Fibroblast of skin of right biceps (primary cell): ENCODE measurements at regions not wholly inside any gene's neighbourhood (a gene's known extent, or its start where the extent isn't known, plus 50 kb on each side); places are given as distances from the start of the nearest gene placed in this dataset.
"Not testable (repeated sequence)": the region's sequence is repeated elsewhere in the genome, so short reads cannot be mapped to it uniquely, and the experiment has no call there.

Experiments
- DNase-seq: peaks from one replicate; pipeline ENCODE4 v3.0.0-alpha.2; 2013

- DNase-seq, result not testable (repeated sequence)
Observed at GRCh38 chr1:120619867-120620692, 103.7 kb upstream of the NBPF26 start.

- not testable (repeated sequence) for DNase-seq
Observed at GRCh38 chr1:120620693-120620969, 103.1 kb upstream of the NBPF26 start.

- not testable (repeated sequence) for DNase-seq
Observed at GRCh38 chr1:120621278-120621677, 102.5 kb upstream of the NBPF26 start.

- DNase-seq, result not testable (repeated sequence)
Observed at GRCh38 chr1:120623539-120623938, 100.2 kb upstream of the NBPF26 start.

GRCh38 chr1:120624565-120625064, 99.1 kb upstream of the NBPF26 start:
- not testable (repeated sequence) for DNase-seq

GRCh38 chr1:120629832-120630455, 93.8 kb upstream of the NBPF26 start:
- DNase-seq, result not testable (repeated sequence)

- DNase-seq, result not testable (repeated sequence)
Observed at GRCh38 chr1:120634816-120635806, 88.6 kb upstream of the NBPF26 start.

- not testable (repeated sequence) for DNase-seq
Observed at GRCh38 chr1:120640261-120641013, 83.3 kb upstream of the NBPF26 start.

- DNase-seq, result not testable (repeated sequence)
Observed at GRCh38 chr1:120641014-120641302, 82.8 kb upstream of the NBPF26 start.

GRCh38 chr1:120647182-120647581, 76.6 kb upstream of the NBPF26 start:
- not testable (repeated sequence) for DNase-seq

- DNase-seq, result not testable (repeated sequence)
Observed at GRCh38 chr1:120648915-120649623, 74.7 kb upstream of the NBPF26 start.

GRCh38 chr1:120649730-120650129, 74.0 kb upstream of the NBPF26 start:
- not testable (repeated sequence) for DNase-seq

- DNase-seq, result not testable (repeated sequence)
Observed at GRCh38 chr1:120654114-120654513, 69.6 kb upstream of the NBPF26 start.

- DNase-seq, result not testable (repeated sequence)
Observed at GRCh38 chr1:120655394-120655793, 68.4 kb upstream of the NBPF26 start.

- not testable (repeated sequence) for DNase-seq
Observed at GRCh38 chr1:120656116-120656515, 67.6 kb upstream of the NBPF26 start.

- DNase-seq, result not testable (repeated sequence)
Observed at GRCh38 chr1:120657804-120658203, 65.9 kb upstream of the NBPF26 start.

- not testable (repeated sequence) for DNase-seq
Observed at GRCh38 chr1:120658622-120659021, 65.1 kb upstream of the NBPF26 start.

- DNase-seq, result not testable (repeated sequence)
Observed at GRCh38 chr1:120659133-120659532, 64.6 kb upstream of the NBPF26 start.

GRCh38 chr1:120664376-120665249, 59.1 kb upstream of the NBPF26 start:
- not testable (repeated sequence) for DNase-seq

- DNase-seq, result not testable (repeated sequence)
Observed at GRCh38 chr1:120665250-120665577, 58.5 kb upstream of the NBPF26 start.

- DNase-seq, result not testable (repeated sequence)
Observed at GRCh38 chr1:120668187-120668586, 55.6 kb upstream of the NBPF26 start.
